Breast epithelium (tissue), 3 donors: ENCODE measurements at regions not wholly inside any gene's neighbourhood (a gene's known extent, or its start where the extent isn't known, plus 50 kb on each side); places are given as distances from the start of the nearest gene placed in this dataset.

Source experiments
- POLR2A ChIP-seq: fragments of 450-650 bp; IDR thresholded peaks from one replicate; pipeline ENCODE4 v1.6.1; 2016; ENCODE audit warnings: antibody characterized with exemption, mild to moderate bottlenecking, moderate library complexity
- POLR2AphosphoS5 ChIP-seq, 3 donors: sonication (generic); formaldehyde crosslinking; IDR thresholded peaks; one replicate each; pipeline ENCODE4 v1.6.1; 2017; ENCODE audit warnings: antibody characterized with exemption in 3 of 3

- no peak for TF ChIP-seq POLR2AphosphoS5 (IDR thresholded peaks at IDR 0.05)
- no peak for TF ChIP-seq POLR2A
Observed at GRCh38 chr6:117849087-117849486, 58.0 kb upstream of the SLC35F1 start.
